GM12891 (cell line): ENCODE measurements at regions not wholly inside any gene's neighbourhood (a gene's known extent, or its start where the extent isn't known, plus 50 kb on each side); places are given as distances from the start of the nearest gene placed in this dataset.

Source experiments
- POLR2A ChIP-seq: IDR thresholded peaks from 2 replicates; pipeline ENCODE4 v1.6.1; 2011; ENCODE audit warnings: low read depth, low read length, control low read depth
- POLR2AphosphoS5 ChIP-seq: IDR thresholded peaks from 2 replicates; pipeline ENCODE4 v1.6.1; 2011; ENCODE audit warnings: low read depth, low read length, control low read depth
- POU2F2 ChIP-seq: IDR thresholded peaks from 2 replicates; pipeline ENCODE4 v1.6.1; 2011; ENCODE audit warnings: low read depth, mild to moderate bottlenecking, control low read depth, low read length, moderate library complexity
- TAF1 ChIP-seq: IDR thresholded peaks from 2 replicates; pipeline ENCODE4 v1.6.1; 2011; ENCODE audit warnings: low read depth, low read length, control low read depth

GRCh38 chr10:44157574-44157973 is 227.3 kb downstream of the CXCL12 start:
- no peak for TF ChIP-seq POLR2A
- TF ChIP-seq POLR2AphosphoS5 = no peak
- no peak for TF ChIP-seq POU2F2
- no peak for TF ChIP-seq TAF1
